Cardiac fibroblast (primary cell): ENCODE measurements at regions not wholly inside any gene's neighbourhood (a gene's known extent, or its start where the extent isn't known, plus 50 kb on each side); places are given as distances from the start of the nearest gene placed in this dataset.

ENCODE experiments used
- DNase-seq, 2 donors: peaks; one replicate each; pipeline versions ENCODE4 v3.0.0 to v3.0.0-alpha.2; 2010; ENCODE audit warnings: low read depth in 2 of 2
- H3K4me3 ChIP-seq, 2 donors: replicated peaks in 1 of 2; 1 replicate in 1 of 2; 2 replicates in 1 of 2; pipeline ENCODE4 v1.5.1; 2011; ENCODE audit warnings: low read depth in 2 of 2, low read length in 2 of 2, mild to moderate bottlenecking in 2 of 2, moderate library complexity in 1 of 2
- TF ChIP-seq, protein P1 (sequence below): IDR thresholded peaks from one replicate; pipeline ENCODE4 v1.5.1; 2011; ENCODE audit warnings: low read depth, mild to moderate bottlenecking, low read length, inconsistent platforms

- no peak for DNase-seq
- no peak overlapping the region for H3K4me3 ChIP-seq
Observed at GRCh38 chr4:179582164-179582905, 2140.1 kb upstream of the AGA start.

GRCh38 chr4:179583221-179583620 is 2141.0 kb upstream of the AGA start:
- TF ChIP-seq, protein P1, sequence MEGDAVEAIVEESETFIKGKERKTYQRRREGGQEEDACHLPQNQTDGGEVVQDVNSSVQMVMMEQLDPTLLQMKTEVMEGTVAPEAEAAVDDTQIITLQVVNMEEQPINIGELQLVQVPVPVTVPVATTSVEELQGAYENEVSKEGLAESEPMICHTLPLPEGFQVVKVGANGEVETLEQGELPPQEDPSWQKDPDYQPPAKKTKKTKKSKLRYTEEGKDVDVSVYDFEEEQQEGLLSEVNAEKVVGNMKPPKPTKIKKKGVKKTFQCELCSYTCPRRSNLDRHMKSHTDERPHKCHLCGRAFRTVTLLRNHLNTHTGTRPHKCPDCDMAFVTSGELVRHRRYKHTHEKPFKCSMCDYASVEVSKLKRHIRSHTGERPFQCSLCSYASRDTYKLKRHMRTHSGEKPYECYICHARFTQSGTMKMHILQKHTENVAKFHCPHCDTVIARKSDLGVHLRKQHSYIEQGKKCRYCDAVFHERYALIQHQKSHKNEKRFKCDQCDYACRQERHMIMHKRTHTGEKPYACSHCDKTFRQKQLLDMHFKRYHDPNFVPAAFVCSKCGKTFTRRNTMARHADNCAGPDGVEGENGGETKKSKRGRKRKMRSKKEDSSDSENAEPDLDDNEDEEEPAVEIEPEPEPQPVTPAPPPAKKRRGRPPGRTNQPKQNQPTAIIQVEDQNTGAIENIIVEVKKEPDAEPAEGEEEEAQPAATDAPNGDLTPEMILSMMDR, result no peak
- no peak for DNase-seq
- H3K4me3 ChIP-seq, result no peak overlapping the region

More at GRCh38 chr4:179582164-179582905, 2140.1 kb upstream of the AGA start:
- TF ChIP-seq, protein P1, result no peak

DNA sequence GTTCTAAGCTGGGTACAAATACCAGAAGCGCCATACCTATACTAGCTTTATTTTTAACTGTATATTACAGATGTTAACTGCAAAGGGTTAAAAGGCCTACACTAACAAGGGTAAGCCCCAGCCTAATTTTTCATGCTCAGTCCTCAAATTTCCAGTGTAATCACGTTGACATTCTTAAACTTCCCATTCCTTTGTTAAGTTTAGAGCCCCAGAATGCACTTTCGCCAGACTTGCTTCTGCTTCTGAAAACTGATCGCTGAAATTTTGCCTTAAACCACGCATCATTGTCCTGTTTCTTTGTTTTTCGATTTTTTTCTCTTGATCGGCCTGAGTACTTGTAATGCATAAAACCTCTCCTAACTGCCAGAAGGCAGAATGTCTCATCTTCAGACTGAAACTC is 2141.9 kb upstream of the AGA start:
- DNase-seq, result no peak
- TF ChIP-seq, protein P1, result no peak
- H3K4me3 ChIP-seq, result no peak overlapping the region

DNA sequence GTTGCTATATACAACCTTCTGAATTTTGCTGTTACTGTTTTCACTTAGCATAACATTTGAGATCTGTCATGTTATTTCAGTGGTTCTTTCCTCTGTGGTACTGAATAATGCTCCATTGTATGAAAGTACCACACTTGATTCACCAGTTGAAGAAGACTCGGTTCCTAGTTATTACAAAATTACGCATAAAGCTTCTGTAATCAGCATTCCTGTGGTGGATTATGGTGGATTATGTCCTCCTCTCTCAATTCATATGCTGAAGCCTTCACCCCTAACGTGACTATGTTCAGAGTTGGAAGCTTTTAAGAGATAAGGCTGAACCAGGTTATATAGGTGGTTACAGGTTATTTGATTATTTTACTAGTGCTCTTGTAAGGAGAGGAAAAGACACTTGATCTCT is 2143.5 kb upstream of the AGA start:
- no peak for DNase-seq
- H3K4me3 ChIP-seq, result no peak overlapping the region
- TF ChIP-seq, protein P1, result no peak

DNA sequence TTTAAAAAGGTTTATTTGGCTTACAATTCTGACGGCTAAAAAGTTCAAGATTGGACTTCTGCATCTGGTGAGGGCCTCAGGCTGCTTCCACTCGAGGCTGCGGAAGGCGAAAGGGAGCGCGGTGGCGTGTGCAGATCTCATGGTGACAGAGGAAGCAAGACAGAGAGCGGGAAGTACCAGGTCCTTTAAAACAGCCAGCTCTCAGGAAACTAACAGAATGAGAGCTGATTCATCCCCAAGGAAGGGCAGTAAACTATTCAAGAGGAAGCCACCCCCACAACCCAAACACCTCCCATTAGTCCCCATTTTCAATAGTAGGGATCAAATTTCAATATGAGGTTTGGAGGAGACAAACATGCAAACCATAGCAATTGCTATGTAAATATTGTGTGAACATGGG is 2144.2 kb upstream of the AGA start:
- no peak for DNase-seq
- H3K4me3 ChIP-seq, result no peak overlapping the region
- TF ChIP-seq, protein P1, result no peak

GRCh38 chr4:179595671-179596410 is 2153.6 kb upstream of the AGA start:
- TF ChIP-seq, protein P1, result no peak
- peak; percentile 11 to 12 for DNase-seq
- H3K4me3 ChIP-seq, result no peak overlapping the region
